ENCODE measurements at regions not wholly inside any gene's neighbourhood (a gene's known extent, or its start where the extent isn't known, plus 50 kb on each side); places are given as distances from the start of the nearest gene placed in this dataset.

DNA sequence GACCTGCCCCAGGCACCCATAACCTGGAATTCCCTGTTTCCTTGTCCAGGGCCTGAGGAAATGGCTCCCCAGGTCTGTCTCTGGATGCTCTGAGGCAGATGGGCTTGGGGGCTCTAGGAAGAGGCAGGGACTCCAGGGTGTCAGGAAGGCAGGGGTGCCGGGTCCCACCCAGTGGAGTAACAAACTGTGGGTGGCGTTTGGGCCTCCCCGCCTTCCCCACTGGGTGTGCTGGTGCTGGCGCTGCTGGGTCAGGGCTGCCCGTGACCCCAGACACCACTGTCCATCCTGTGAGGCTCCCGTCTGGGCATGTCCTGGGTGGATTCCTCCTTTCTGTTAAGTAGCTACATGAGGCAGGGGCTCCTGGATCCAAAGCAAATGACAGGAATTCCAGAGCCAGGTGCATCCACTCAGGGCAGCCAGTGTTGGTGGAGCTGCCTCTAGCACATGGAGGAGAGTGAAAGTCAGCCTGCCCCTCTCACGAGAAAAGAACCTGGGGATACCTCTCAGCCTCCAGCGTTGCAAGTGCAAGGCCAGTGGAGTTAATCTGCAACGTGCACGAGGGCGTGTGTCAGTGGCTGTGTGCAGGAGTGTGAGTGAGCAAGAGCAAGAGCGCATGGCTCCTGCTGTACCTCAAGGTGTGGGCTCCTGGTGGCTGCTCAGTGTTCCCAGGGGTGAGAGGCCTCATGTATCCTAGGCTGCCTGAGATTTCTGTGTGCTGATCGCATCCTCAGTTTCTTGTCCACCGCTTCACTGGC lies 403.1 kb downstream of the TMEM121 start:
- TF ChIP-seq ZFP30 (CRISPR knock-in tag; IDR thresholded peaks at IDR 0.05) (no peak), TOX (CRISPR knock-in tag; IDR thresholded peaks at IDR 0.05; ENCODE audit: borderline replicate concordance) (no peak), PPARA (CRISPR knock-in tag; IDR thresholded peaks at IDR 0.05; ENCODE audit: borderline replicate concordance) (no peak), ZC3H10 (CRISPR knock-in tag; IDR thresholded peaks at IDR 0.05) (no peak), CSDC2 (CRISPR knock-in tag; IDR thresholded peaks at IDR 0.05) (no peak), TSHZ2 (CRISPR knock-in tag; IDR thresholded peaks at IDR 0.05) (no peak), CSRNP3 (CRISPR knock-in tag; IDR thresholded peaks at IDR 0.05) (no peak), ZNF565 (CRISPR knock-in tag; conservative IDR thresholded peaks at IDR 0.05; ENCODE audit: low read depth) (no peak), ZNF8 (CRISPR knock-in tag; IDR thresholded peaks at IDR 0.05) (no peak), RARB (CRISPR knock-in tag; IDR thresholded peaks at IDR 0.05) (no peak), ZNF70 (CRISPR knock-in tag; IDR thresholded peaks at IDR 0.05) (no peak), OSR1 (CRISPR knock-in tag; IDR thresholded peaks at IDR 0.05) (no peak)
- TF ChIP-seq, protein P1, sequence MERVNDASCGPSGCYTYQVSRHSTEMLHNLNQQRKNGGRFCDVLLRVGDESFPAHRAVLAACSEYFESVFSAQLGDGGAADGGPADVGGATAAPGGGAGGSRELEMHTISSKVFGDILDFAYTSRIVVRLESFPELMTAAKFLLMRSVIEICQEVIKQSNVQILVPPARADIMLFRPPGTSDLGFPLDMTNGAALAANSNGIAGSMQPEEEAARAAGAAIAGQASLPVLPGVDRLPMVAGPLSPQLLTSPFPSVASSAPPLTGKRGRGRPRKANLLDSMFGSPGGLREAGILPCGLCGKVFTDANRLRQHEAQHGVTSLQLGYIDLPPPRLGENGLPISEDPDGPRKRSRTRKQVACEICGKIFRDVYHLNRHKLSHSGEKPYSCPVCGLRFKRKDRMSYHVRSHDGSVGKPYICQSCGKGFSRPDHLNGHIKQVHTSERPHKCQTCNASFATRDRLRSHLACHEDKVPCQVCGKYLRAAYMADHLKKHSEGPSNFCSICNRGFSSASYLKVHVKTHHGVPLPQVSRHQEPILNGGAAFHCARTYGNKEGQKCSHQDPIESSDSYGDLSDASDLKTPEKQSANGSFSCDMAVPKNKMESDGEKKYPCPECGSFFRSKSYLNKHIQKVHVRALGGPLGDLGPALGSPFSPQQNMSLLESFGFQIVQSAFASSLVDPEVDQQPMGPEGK (CRISPR knock-in tag; IDR thresholded peaks at IDR 0.05; ENCODE audit: borderline replicate concordance): no peak
